Islet of Langerhans (tissue), 1 donor: ENCODE measurements at regions not wholly inside any gene's neighbourhood (a gene's known extent, or its start where the extent isn't known, plus 50 kb on each side); places are given as distances from the start of the nearest gene placed in this dataset.

Source experiments
- FAIRE-seq: peaks from one replicate; lab custom pipeline; 2011; peaks lifted over from hg19 to GRCh38; lab: Jason Lieb, UNC

- no peak for FAIRE-seq
Measured at GRCh38 chr13:73284081-73284874, 225.5 kb downstream of the KLF5 start.

GRCh38 chr13:73283636-73284035 is 224.8 kb downstream of the KLF5 start:
- FAIRE-seq: no peak

DNA sequence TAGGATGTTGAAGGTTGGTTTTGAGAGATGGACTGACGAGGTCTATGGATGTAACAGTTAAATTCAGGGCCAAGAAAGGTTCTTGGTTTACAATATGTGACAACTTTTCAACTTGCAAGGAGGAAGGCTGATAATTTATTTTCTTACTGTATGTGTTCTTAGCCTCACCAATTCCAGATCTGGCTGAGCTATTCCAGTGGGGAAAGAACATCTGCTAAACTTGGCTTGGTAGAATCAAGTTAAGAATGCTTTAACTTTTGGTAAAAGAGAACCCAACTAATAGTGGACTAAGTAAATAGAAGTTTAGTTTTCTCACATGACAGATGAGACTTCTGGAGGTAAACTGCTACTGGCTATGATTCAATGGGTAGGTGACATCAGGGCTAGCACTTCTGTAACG is 222.9 kb downstream of the KLF5 start:
- no peak for FAIRE-seq

- FAIRE-seq: no peak
Measured at GRCh38 chr13:73278186-73278585, 219.4 kb downstream of the KLF5 start.

GRCh38 chr13:73275163-73275562 is 216.4 kb downstream of the KLF5 start:
- no peak for FAIRE-seq

GRCh38 chr13:73274147-73274546 is 215.3 kb downstream of the KLF5 start:
- FAIRE-seq: no peak

DNA sequence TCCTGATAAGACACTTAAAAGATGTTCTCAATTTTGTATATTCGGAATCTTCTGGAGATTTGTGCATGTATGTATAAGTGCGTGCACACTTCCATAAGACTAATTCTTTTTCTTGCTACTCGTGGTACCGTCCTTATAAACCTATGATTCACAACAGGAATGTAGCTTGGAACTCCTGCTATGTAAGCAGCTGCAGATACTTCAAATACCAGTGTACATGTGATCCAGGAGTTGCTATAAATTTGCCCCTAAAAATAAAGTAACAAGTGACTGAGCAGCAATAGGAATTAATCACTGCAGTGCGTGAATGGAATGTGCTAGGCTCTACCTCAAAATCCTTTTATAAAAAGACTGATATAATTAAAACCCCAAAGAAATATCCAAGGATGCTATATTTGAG is 214.9 kb downstream of the KLF5 start:
- no peak for FAIRE-seq

DNA sequence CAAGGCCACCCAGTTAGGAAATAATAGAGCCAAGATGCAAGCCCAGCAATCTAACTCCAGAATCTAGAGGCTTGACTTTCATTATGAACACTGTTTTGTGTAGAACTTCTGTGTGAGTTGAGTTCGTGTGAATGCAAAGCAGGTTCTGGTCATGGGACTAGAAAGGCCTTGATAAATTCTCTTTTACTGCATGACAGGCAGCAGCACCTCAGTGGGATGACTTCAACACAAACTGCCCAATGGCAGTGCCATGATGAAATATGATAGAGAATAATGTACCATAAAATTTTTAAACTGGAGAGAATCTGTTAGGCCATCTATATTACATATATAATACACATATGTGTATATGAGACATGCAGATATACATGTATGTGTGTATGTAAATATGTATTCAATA is 214.5 kb downstream of the KLF5 start:
- no peak for FAIRE-seq

DNA sequence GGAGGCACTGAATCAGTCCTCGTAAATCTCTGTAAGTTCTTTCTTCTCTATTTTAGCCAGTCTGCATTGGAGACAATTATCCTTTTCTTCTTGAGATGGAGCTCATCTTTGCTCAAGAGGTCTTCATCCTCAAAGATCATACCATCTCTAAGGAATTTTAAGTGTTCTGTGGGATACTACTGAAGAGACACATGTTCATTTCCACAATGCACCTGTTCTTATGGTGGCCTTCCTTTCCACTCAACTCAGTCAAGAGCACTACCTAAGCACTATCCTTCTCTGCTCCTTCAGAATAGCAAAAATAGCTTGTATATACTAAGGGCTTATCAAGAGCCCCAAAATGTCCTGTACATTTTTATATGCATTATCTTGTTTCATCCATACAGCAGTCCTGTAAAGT is 214.0 kb downstream of the KLF5 start:
- FAIRE-seq: no peak

- no peak for FAIRE-seq
Measured at GRCh38 chr13:73268306-73268705, 209.5 kb downstream of the KLF5 start.

DNA sequence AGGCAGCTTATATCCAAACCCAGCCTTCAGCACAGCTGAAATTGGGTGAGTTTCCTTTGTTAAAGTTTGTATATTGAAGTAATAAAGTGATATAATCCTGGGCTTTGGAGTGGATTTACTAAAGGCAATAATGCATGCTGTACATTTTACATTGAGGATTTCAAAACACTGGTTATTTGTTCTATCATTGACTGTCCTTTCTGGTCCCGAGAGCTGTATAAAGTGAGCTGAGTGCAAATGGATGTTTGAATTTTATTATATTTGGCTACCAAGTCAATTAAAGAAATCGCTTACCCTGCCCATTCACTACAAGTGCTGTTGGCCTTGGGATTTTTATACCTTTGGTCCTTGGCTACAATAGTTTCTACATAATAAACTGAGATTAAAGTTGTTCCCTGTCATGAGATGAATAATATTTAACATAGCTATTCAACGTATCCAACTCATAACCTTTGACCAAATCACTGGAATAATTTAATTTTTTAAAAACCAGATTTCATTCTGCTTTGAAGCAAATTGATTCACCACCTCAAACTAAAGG is 207.9 kb downstream of the KLF5 start:
- no peak for FAIRE-seq

GRCh38 chr13:73262862-73263627 is 204.2 kb downstream of the KLF5 start:
- FAIRE-seq: peak; percentile 79

GRCh38 chr13:73261739-73262216 is 203.0 kb downstream of the KLF5 start:
- FAIRE-seq: no peak

- FAIRE-seq: no peak
Measured at GRCh38 chr13:73259061-73260017, 200.5 kb downstream of the KLF5 start.

DNA sequence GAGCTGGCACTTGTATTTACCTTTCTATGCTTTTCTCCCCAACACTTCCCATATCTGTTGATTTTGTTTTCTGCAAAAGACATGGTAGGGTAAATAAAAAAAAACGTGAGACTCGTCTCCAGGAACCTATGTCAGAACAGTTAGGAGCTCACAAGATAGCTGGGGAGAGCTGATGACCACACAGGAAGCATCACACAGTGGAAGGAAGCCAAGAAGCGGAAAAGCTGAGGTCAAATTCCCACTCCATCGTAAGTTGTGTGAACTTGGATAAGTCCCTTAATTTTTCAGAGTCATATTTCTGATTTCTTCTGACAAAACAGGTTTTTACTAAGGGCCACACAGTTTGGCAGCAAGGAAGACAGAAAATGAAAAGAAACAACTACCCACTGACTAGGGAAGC is 199.6 kb downstream of the KLF5 start:
- FAIRE-seq: no peak

- FAIRE-seq: no peak
Measured at GRCh38 chr13:73254827-73255226, 196.0 kb downstream of the KLF5 start.

DNA sequence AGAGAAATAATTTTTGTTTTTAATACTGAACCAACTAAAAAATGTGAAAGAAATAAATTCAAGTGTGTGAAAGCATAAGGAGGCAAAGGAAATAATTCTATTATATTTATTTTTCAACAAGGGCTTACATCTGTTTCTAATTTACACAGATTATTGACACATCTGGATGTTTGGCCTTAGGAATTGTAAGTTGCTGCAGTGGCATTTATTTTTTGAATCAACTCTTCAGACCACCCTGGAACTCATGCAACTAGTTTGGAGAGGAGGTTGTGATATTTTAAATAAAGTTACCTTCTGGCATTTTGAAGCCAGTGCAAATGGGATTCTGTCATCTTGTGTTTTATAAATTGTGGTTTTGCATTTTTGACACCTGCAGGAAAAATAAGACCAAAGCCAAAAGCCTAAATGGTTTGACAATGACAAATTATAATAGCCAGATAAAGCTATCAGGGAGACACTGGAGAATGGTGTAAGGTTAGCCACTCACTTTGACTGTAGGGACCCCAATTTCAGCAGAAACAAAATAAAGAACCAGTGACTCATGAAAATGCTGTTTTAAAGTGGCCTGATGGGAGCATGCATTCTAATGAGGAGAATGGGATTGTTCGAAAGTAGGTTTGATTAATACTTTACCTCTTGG is 192.9 kb downstream of the KLF5 start:
- no peak for FAIRE-seq

- no peak for FAIRE-seq
Measured at GRCh38 chr13:73250061-73250460, 191.3 kb downstream of the KLF5 start.

DNA sequence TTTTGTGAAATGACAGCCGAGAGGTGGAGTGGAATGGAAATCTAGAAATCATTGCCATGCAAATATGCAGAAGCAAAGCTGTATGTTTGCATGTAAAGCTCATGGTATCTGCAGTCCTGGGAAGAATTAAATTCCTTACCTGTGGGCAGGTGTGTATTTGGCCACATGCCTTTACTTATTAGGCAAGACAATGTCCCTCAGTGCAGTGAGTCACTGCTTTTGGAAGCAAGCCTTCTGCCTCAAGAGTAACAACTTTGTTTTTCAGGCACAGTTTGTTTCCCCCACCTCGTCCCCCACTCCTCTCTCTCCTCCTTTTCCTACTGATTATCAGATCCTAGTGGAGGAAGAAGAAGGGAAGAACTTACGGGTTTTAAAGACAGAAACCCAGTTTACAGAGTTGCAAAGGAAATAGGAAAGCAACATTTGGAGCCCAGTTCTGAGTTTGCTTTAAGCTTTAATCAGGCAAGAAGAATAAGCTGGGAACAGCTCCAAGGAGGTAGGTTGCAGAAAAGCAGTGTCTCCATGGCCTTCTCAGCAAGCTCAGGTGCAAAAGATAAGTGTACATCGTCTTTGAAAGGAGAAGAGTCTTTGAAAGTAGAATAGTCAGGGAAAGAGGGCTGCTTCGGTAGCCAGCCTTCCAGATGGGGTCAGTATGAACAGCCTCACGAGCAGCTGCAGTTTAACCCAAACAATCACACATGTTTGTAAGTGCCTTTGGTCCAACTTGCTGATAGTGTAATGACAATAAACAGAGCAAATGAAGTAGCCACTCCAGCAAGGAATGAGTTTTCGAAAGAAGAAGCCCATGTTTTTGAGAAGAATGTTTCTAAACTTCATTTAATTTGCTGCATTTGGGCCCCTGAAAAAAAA is 190.1 kb downstream of the KLF5 start:
- no peak for FAIRE-seq

- FAIRE-seq: no peak
Measured at GRCh38 chr13:73248154-73248553, 189.3 kb downstream of the KLF5 start.

DNA sequence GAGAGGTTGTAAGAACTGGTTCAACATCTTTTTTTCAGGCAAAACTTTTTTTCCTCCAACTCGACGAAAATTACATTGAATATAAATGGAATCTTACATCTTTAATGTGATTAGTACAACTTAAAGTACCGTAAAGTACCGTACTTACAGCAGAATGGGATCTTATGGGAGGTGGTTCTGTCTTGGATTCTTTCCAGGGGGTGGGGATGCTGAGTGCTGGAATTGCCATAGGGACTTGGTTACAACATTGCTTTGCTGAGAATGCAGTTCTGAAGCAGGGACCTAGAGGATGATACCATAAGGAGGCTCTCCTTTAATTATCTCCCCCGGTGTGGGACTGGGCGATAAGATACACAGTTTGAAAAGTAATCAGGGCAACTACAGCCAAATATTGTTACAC is 186.4 kb downstream of the KLF5 start:
- FAIRE-seq: no peak
